ENCODE measurements at regions not wholly inside any gene's neighbourhood (a gene's known extent, or its start where the extent isn't known, plus 50 kb on each side); places are given as distances from the start of the nearest gene placed in this dataset.
"Not testable (repeated sequence)": the region's sequence is repeated elsewhere in the genome, so short reads cannot be mapped to it uniquely, and the experiment has no call there.

DNA sequence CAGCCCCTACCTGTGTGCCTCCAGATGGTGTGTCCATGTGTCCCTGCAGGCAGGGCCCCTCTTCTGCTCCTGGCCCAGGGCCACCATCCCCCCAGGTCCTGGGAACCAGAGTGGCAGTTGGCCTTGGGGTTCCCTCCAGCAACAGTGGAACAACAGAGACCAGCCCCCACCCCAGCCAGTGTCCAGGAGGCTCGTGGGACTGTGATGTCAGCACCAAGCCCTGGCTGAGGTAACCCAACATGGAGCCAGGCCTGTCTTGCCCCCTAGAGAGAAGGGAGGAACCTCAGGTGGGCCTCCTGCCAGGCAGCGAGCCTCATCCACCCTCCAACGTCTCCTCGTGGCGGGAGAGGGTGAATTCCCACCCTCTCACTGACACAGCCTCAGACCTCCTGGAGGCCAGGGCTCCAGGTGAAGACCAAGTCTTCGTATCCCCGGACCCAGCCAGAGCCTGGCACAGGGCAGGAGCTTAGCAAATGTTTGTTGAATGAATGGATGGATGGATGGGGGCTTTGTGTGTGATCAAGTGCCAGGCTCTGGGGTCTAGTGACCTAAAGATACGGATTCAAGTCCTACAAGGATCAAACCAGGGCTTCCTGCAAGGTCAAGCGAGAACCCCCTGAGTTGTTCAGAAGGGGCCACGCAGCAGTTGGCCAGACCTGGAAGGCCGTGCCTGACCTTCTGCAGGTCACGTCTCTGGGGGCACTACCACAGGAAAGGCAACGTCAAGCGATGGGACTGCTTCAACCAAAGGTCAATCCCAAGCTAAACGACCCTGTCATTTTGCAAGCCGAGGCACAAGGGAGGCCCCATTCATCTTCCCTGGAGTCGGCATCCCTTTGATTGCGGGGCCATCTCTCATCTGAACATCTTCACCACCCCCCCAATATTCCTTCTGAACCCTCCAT is 204.7 kb downstream of the TBC1D2B start:
- TF ChIP-seq, protein P1, sequence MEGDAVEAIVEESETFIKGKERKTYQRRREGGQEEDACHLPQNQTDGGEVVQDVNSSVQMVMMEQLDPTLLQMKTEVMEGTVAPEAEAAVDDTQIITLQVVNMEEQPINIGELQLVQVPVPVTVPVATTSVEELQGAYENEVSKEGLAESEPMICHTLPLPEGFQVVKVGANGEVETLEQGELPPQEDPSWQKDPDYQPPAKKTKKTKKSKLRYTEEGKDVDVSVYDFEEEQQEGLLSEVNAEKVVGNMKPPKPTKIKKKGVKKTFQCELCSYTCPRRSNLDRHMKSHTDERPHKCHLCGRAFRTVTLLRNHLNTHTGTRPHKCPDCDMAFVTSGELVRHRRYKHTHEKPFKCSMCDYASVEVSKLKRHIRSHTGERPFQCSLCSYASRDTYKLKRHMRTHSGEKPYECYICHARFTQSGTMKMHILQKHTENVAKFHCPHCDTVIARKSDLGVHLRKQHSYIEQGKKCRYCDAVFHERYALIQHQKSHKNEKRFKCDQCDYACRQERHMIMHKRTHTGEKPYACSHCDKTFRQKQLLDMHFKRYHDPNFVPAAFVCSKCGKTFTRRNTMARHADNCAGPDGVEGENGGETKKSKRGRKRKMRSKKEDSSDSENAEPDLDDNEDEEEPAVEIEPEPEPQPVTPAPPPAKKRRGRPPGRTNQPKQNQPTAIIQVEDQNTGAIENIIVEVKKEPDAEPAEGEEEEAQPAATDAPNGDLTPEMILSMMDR (IDR thresholded peaks at IDR 0.05): not testable (repeated sequence)
- TF ChIP-seq EP300 (IDR thresholded peaks at IDR 0.05): not testable (repeated sequence)
